Caco-2 (cell line): ENCODE measurements at regions not wholly inside any gene's neighbourhood (a gene's known extent, or its start where the extent isn't known, plus 50 kb on each side); places are given as distances from the start of the nearest gene placed in this dataset.
A peak's percentile ranks its signal among the peaks of the same experiment; 100 is the strongest.

ENCODE experiments used
- BruUV-seq: library from RNA; stranded (reverse); fragments of 400-500 nt; replicated peaks from 2 replicates; lab custom pipeline; 2021; lab: Mats Ljungman, UMichigan
- CTCF ChIA-PET: fragments of 300-600 bp; sonication (Branson Sonifier 250); formaldehyde crosslinking; loops from one replicate; lab custom pipeline; 2022; ENCODE audit warnings: antibody characterized with exemption; lab: Charles Lee
- POLR2A ChIA-PET: fragments of 300-600 bp; sonication (Branson Sonifier 250); formaldehyde crosslinking; loops from one replicate; lab custom pipeline; 2022; ENCODE audit warnings: antibody characterized with exemption; lab: Charles Lee
- DNase-seq, 2 experiments: peaks; one replicate each; pipeline versions ENCODE4 v3.0.0 to v3.0.0-alpha.2; 2020 to 2022
- H3K27me3 ChIP-seq: replicated peaks from 2 replicates; pipeline ENCODE4 v1.6.0; 2011; ENCODE audit warnings: low read length; ENCODE audit not compliant: control insufficient read depth, insufficient read depth
- H3K36me3 ChIP-seq: 2 replicates; pipeline ENCODE4 v1.5.1; 2011; ENCODE audit warnings: low read length; ENCODE audit not compliant: control insufficient read depth, insufficient read depth
- H3K4me1 ChIP-seq: fragments of 250-450 bp; sonication (Bioruptor Pico); 2 replicates; pipeline ENCODE4 v1.5.1; 2020; ENCODE audit warnings: mild to moderate bottlenecking
- H3K4me3 ChIP-seq: 2 replicates; pipeline ENCODE4 v1.5.1; 2011; ENCODE audit warnings: low read depth, mild to moderate bottlenecking, control low read depth, low read length
- H3K9me3 ChIP-seq: fragments of 250-450 bp; sonication (Bioruptor Pico); 2 replicates; pipeline ENCODE4 v1.5.1; 2020; ENCODE audit warnings: mild to moderate bottlenecking, moderate library complexity
- H3K27ac Mint-ChIP-seq: one replicate; pipeline ENCODE4 v1.8.0; 2022; ENCODE audit warnings: mixed read lengths; ENCODE audit not compliant: unreplicated experiment
- H3K27me3 Mint-ChIP-seq: one replicate; pipeline ENCODE4 v1.8.0; 2022; ENCODE audit warnings: mixed read lengths; ENCODE audit not compliant: insufficient read depth, unreplicated experiment
- H3K36me3 Mint-ChIP-seq: one replicate; pipeline ENCODE4 v1.8.0; 2022; ENCODE audit warnings: mild to moderate bottlenecking, mixed read lengths; ENCODE audit not compliant: insufficient read depth, unreplicated experiment
- H3K4me1 Mint-ChIP-seq: one replicate; pipeline ENCODE4 v1.8.0; 2022; ENCODE audit warnings: low read depth, mixed read lengths; ENCODE audit not compliant: unreplicated experiment
- H3K4me3 Mint-ChIP-seq: one replicate; pipeline ENCODE4 v1.8.0; 2022; ENCODE audit warnings: mild to moderate bottlenecking, moderate library complexity, mixed read lengths; ENCODE audit not compliant: unreplicated experiment
- H3K9me3 Mint-ChIP-seq: one replicate; pipeline ENCODE4 v1.8.0; 2022; ENCODE audit warnings: mixed read lengths; ENCODE audit not compliant: unreplicated experiment
- CTCF ChIP-seq, 2 experiments: fragments of 200-600 bp in 1 of 2; IDR thresholded peaks; 1 replicate in 1 of 2; 2 replicates in 1 of 2; pipeline versions ENCODE4 v1.5.1 to v1.8.0; 2011 to 2022; ENCODE audit warnings: antibody characterized with exemption in 1 of 2, control low read depth in 1 of 2, inconsistent platforms in 1 of 2, low read depth in 1 of 2, low read length in 1 of 2, mild to moderate bottlenecking in 1 of 2, moderate library complexity in 1 of 2; ENCODE audit not compliant: insufficient read depth in 1 of 2, severe bottlenecking in 1 of 2, unreplicated experiment in 1 of 2
- intact Hi-C: fragments of 100-400 bp; cut with micrococcal nuclease; formaldehyde crosslinking; loops from one replicate; pipeline ENCODE4 v1.10.0; 2022; ENCODE audit not compliant: unreplicated experiment

- CTCF ChIA-PET: no interaction called here
Measured at GRCh38 chr5:165161204-165161603, 1655.8 kb downstream of the MAT2B start.

GRCh38 chr5:165163861-165164260, 1658.4 kb downstream of the MAT2B start:
- no TSS peak for BruUV-seq
- intact Hi-C loops: loop anchor here (5.0 kb wide), 1 partner anchor 293 kb away; no protein-coding TSS in a partner anchor
- no peak overlapping the region for H3K27ac Mint-ChIP-seq
- H3K4me1 Mint-ChIP-seq: no peaks in the 10 kb centered on the region
- no peaks in the 10 kb centered on the region for H3K27me3 ChIP-seq
- no peak for TF ChIP-seq CTCF (IDR thresholded peaks at IDR 0.05; ENCODE audit: insufficient read depth in 1 of 2, low read depth in 1 of 2, low read length in 1 of 2, severe bottlenecking in 1 of 2, unreplicated experiment in 1 of 2)
- no peaks in the 10 kb centered on the region for H3K9me3 ChIP-seq
- H3K9me3 Mint-ChIP-seq: no peaks in the 10 kb centered on the region
- POLR2A ChIA-PET: no interaction called here
- no peaks in the 10 kb centered on the region for H3K4me1 ChIP-seq
- H3K27me3 Mint-ChIP-seq: no peaks in the 10 kb centered on the region
- no peak overlapping the region for H3K4me3 ChIP-seq
- H3K36me3 Mint-ChIP-seq: no peaks in the 10 kb centered on the region
- no peaks in the 10 kb centered on the region for H3K36me3 ChIP-seq
- CTCF ChIA-PET: no interaction called here
- DNase-seq: no peak
- no peak overlapping the region for H3K4me3 Mint-ChIP-seq

More at GRCh38 chr5:165161204-165161603, 1655.8 kb downstream of the MAT2B start:
- peak in 1 of 2 experiments; percentile 37 for DNase-seq
- no TSS peak for BruUV-seq
- Mint-ChIP-seq H3K4me3 (no peak overlapping the region), H3K36me3 (no peaks in the 10 kb centered on the region), H3K27ac (no peak overlapping the region), H3K27me3 (peaks cover 4% of the 10 kb centered on the region), H3K4me1 (no peaks in the 10 kb centered on the region), H3K9me3 (no peaks in the 10 kb centered on the region)
- POLR2A ChIA-PET: no interaction called here
- no peaks in the 10 kb centered on the region for H3K36me3 ChIP-seq
- intact Hi-C loops: loop anchor here (5.0 kb wide), 1 partner anchor 296 kb away; no protein-coding TSS in a partner anchor
- no peak overlapping the region for H3K4me3 ChIP-seq
- no peaks in the 10 kb centered on the region for H3K9me3 ChIP-seq
- H3K4me1 ChIP-seq: no peaks in the 10 kb centered on the region
- TF ChIP-seq CTCF (IDR thresholded peaks at IDR 0.05; ENCODE audit: insufficient read depth in 1 of 2, low read depth in 1 of 2, low read length in 1 of 2, severe bottlenecking in 1 of 2, unreplicated experiment in 1 of 2): peak in 1 of 2 experiments; percentile 11
- no peaks in the 10 kb centered on the region for H3K27me3 ChIP-seq

- H3K27me3 Mint-ChIP-seq: no peaks in the 10 kb centered on the region
- ChIA-PET CTCF (no interaction called here), POLR2A (no interaction called here)
- no TSS peak for BruUV-seq
- no peaks in the 10 kb centered on the region for H3K9me3 Mint-ChIP-seq
- H3K4me3 Mint-ChIP-seq: no peak overlapping the region
- no peaks in the 10 kb centered on the region for H3K36me3 Mint-ChIP-seq
- Histone ChIP-seq H3K4me1 (no peaks in the 10 kb centered on the region), H3K36me3 (no peaks in the 10 kb centered on the region), H3K4me3 (no peak overlapping the region), H3K27me3 (no peaks in the 10 kb centered on the region), H3K9me3 (no peaks in the 10 kb centered on the region)
- no peaks in the 10 kb centered on the region for H3K4me1 Mint-ChIP-seq
- TF ChIP-seq CTCF (IDR thresholded peaks at IDR 0.05; ENCODE audit: insufficient read depth in 1 of 2, low read depth in 1 of 2, low read length in 1 of 2, severe bottlenecking in 1 of 2, unreplicated experiment in 1 of 2): no peak
- DNase-seq: no peak
- intact Hi-C loops: no loop called here
- no peak overlapping the region for H3K27ac Mint-ChIP-seq
Measured at GRCh38 chr5:165173651-165174050, 1668.2 kb downstream of the MAT2B start.
